IMR-90 (cell line): ENCODE measurements at regions not wholly inside any gene's neighbourhood (a gene's known extent, or its start where the extent isn't known, plus 50 kb on each side); places are given as distances from the start of the nearest gene placed in this dataset.

Experiments
- ATAC-seq: fragments of 200-7000 bp; cut with Tn5 transposase; 2 replicates; pipeline ENCODE4 v1.9.1; 2020; ENCODE audit warnings: low read depth, mild to moderate bottlenecking, moderate library complexity
- BruUV-seq: library from RNA; stranded (reverse); fragments of 400-500 nt; replicated peaks from 2 replicates; lab custom pipeline; 2021; lab: Mats Ljungman, UMichigan
- CTCF ChIA-PET: fragments of 300-600 bp; formaldehyde crosslinking; extraction: SDS; loops from one replicate; lab custom pipeline; 2021; ENCODE audit warnings: antibody characterized with exemption; lab: Yijun Ruan, JAX
- POLR2A ChIA-PET: fragments of 300-600 bp; sonication (Branson Sonifier 250); formaldehyde crosslinking; loops from one replicate; lab custom pipeline; 2022; ENCODE audit warnings: antibody characterized with exemption; ENCODE audit not compliant: unreplicated experiment; lab: Charles Lee
- DNase-seq: peaks from one replicate; pipeline ENCODE4 v3.0.0; 2013
- H2AFZ ChIP-seq: replicated peaks from 2 replicates; pipeline ENCODE3; 2013; ENCODE audit warnings: low read length, mild to moderate bottlenecking; ENCODE audit not compliant: poor library complexity
- H2AK5ac ChIP-seq: 2 replicates; pipeline ENCODE4 v1.6.1; 2013; ENCODE audit warnings: low read depth, low read length, inconsistent platforms
- H2AK9ac ChIP-seq: replicated peaks from 2 replicates; pipeline ENCODE3; 2013; ENCODE audit warnings: mild to moderate bottlenecking, low read depth, low read length, moderate library complexity; ENCODE audit not compliant: poor library complexity
- H2BK120ac ChIP-seq: 2 replicates; pipeline ENCODE4 v1.6.1; 2013; ENCODE audit warnings: low read depth, low read length, inconsistent platforms
- H2BK15ac ChIP-seq: 3 replicates; pipeline ENCODE4 v1.6.1; 2013; ENCODE audit warnings: low read depth, low read length, inconsistent platforms
- H2BK20ac ChIP-seq: 2 replicates; pipeline ENCODE4 v1.6.1; 2013; ENCODE audit warnings: low read depth, mild to moderate bottlenecking, inconsistent platforms, low read length, moderate library complexity
- H2BK5ac ChIP-seq: 2 replicates; pipeline ENCODE4 v1.6.1; 2013; ENCODE audit warnings: mild to moderate bottlenecking, low read depth, low read length, inconsistent platforms; ENCODE audit not compliant: poor library complexity, severe bottlenecking
- H3K14ac ChIP-seq: replicated peaks from 2 replicates; pipeline ENCODE4 v1.6.1; 2013; ENCODE audit warnings: low read depth, low read length, inconsistent platforms
- H3K18ac ChIP-seq: 2 replicates; pipeline ENCODE4 v1.6.1; 2013; ENCODE audit warnings: low read depth, low read length, control low read depth
- H3K23ac ChIP-seq: 2 replicates; pipeline ENCODE4 v1.6.1; 2013; ENCODE audit warnings: low read depth, low read length, inconsistent platforms
- H3K27ac ChIP-seq: 2 replicates; pipeline ENCODE4 v1.5.1; 2013; ENCODE audit warnings: mild to moderate bottlenecking, control low read depth, low read length; ENCODE audit not compliant: insufficient read depth
- H3K27me3 ChIP-seq: 2 replicates; pipeline ENCODE4 v1.6.1; 2013; ENCODE audit warnings: low read length; ENCODE audit not compliant: control insufficient read depth, insufficient read depth
- H3K36me3 ChIP-seq: 2 replicates; pipeline ENCODE4 v1.6.1; 2013; ENCODE audit warnings: low read length, mixed read lengths; ENCODE audit not compliant: control insufficient read depth, insufficient read depth
- H3K4ac ChIP-seq: 2 replicates; pipeline ENCODE4 v1.6.1; 2013; ENCODE audit warnings: low read depth, low read length, inconsistent platforms
- H3K4me1 ChIP-seq: 2 replicates; pipeline ENCODE4 v1.6.1; 2013; ENCODE audit warnings: low read length, mixed read lengths; ENCODE audit not compliant: control insufficient read depth, insufficient read depth
- H3K4me2 ChIP-seq: 2 replicates; pipeline ENCODE4 v1.6.1; 2013; ENCODE audit warnings: low read depth, mild to moderate bottlenecking, control low read depth, low read length, moderate library complexity
- H3K4me3 ChIP-seq: 2 replicates; pipeline ENCODE4 v1.5.1; 2013; ENCODE audit warnings: low read depth, mild to moderate bottlenecking, control low read depth, low read length, moderate library complexity; ENCODE audit not compliant: insufficient read depth
- H3K56ac ChIP-seq: 2 replicates; pipeline ENCODE4 v1.6.1; 2013; ENCODE audit warnings: low read length, inconsistent platforms; ENCODE audit not compliant: insufficient read depth; ENCODE audit errors: extremely low read depth
- H3K79me1 ChIP-seq, 2 experiments: 2 replicates each; pipeline ENCODE4 v1.6.1; 2013; ENCODE audit warnings: low read length in 2 of 2, inconsistent platforms in 1 of 2, low read depth in 1 of 2
- H3K9ac ChIP-seq: 2 replicates; pipeline ENCODE4 v1.6.1; 2013; ENCODE audit warnings: low read depth, low read length, control low read depth
- H3K9me1 ChIP-seq: 2 replicates; pipeline ENCODE4 v1.6.1; 2013; ENCODE audit warnings: low read length, inconsistent platforms; ENCODE audit not compliant: insufficient read depth
- H3K9me3 ChIP-seq: 2 replicates; pipeline ENCODE4 v1.6.1; 2013; ENCODE audit warnings: low read length; ENCODE audit not compliant: control insufficient read depth, insufficient read depth
- H4K20me1 ChIP-seq: 2 replicates; pipeline ENCODE4 v1.6.1; 2013; ENCODE audit warnings: low read length, inconsistent platforms; ENCODE audit not compliant: insufficient read depth
- H4K5ac ChIP-seq: 2 replicates; pipeline ENCODE4 v1.6.1; 2013; ENCODE audit warnings: mild to moderate bottlenecking, low read depth, low read length, control low read depth
- H4K8ac ChIP-seq, 2 experiments: 2 replicates each; pipeline ENCODE4 v1.6.1; 2013; ENCODE audit warnings: low read depth in 2 of 2, low read length in 2 of 2, control low read depth in 1 of 2, inconsistent platforms in 1 of 2
- H4K91ac ChIP-seq: 2 replicates; pipeline ENCODE4 v1.6.1; 2013; ENCODE audit warnings: low read depth, low read length, inconsistent platforms; ENCODE audit not compliant: insufficient read depth
- CEBPB ChIP-seq: IDR thresholded peaks from 2 replicates; pipeline ENCODE4 v1.6.1; 2012; ENCODE audit warnings: low read depth, low read length, improper control_type of control experiment
- CHD1 ChIP-seq: IDR thresholded peaks from 2 replicates; pipeline ENCODE4 v1.6.1; 2012; ENCODE audit warnings: low read depth, low read length, improper control_type of control experiment
- CTCF ChIP-seq: conservative IDR thresholded peaks from 2 replicates; pipeline ENCODE4 v1.5.1; 2012; ENCODE audit warnings: mild to moderate bottlenecking, low read depth, low read length, improper control_type of control experiment
- ELK1 ChIP-seq: fragments of 150-350 bp; IDR thresholded peaks from 2 replicates; pipeline ENCODE4 v1.6.1; 2016; ENCODE audit warnings: low read depth, mild to moderate bottlenecking, low read length, moderate library complexity, borderline replicate concordance
- FOS ChIP-seq: fragments of 150-350 bp; IDR thresholded peaks from 2 replicates; pipeline ENCODE4 v1.6.1; 2016; ENCODE audit warnings: low read depth, low read length
- MAZ ChIP-seq: IDR thresholded peaks from 2 replicates; pipeline ENCODE4 v1.6.1; 2012; ENCODE audit warnings: low read depth, mild to moderate bottlenecking, low read length, improper control_type of control experiment, moderate library complexity, borderline replicate concordance
- POLR2A ChIP-seq: IDR thresholded peaks from 2 replicates; pipeline ENCODE4 v1.6.1; 2012; ENCODE audit warnings: mild to moderate bottlenecking, low read depth, low read length
- RFX5 ChIP-seq: IDR thresholded peaks from 2 replicates; pipeline ENCODE4 v1.8.0; 2012; ENCODE audit warnings: low read depth, mild to moderate bottlenecking, low read length, moderate library complexity
- USF2 ChIP-seq: fragments of 150-350 bp; IDR thresholded peaks from 2 replicates; pipeline ENCODE4 v1.6.1; 2017; ENCODE audit warnings: mild to moderate bottlenecking, antibody characterized with exemption, low read length, low read depth
- WGBS, 2 experiments: methylation state at CpG; one replicate each; pipeline versions ENCODE4 v1.1.5 to v1.1.7; 2013; ENCODE audit warnings: missing lambda C conversion rate in 2 of 2; ENCODE audit not compliant: insufficient read length in 1 of 2; ENCODE audit errors: extremely low coverage in 2 of 2; 5-methylcytosine and 5-hydroxymethylcytosine counted together
- dilution Hi-C: fragments of 300-500 bp; cut with HindIII; formaldehyde crosslinking; loops from one replicate; pipeline ENCODE4 v1.14.3; 2018; ENCODE audit warnings: low sequenced_read_pairs; ENCODE audit not compliant: unreplicated experiment
- in situ Hi-C: fragments of 300-500 bp; cut with MboI; formaldehyde crosslinking; loops from 3 replicates; pipeline ENCODE4 v1.14.3; 2019; ENCODE audit warnings: low sequenced_read_pairs, inconsistent platforms, mixed read lengths
- intact Hi-C: fragments of 100-400 bp; cut with micrococcal nuclease; formaldehyde crosslinking; loops from 2 replicates; pipeline ENCODE4 v1.10.0; 2022

GRCh38 chr7:98488167-98488566 lies 87.3 kb upstream of the BAIAP2L1 start:
- intact Hi-C loops: no loop called here

More at GRCh38 chr7:98488167-98488566, 87.3 kb upstream of the BAIAP2L1 start:
- H2AFZ ChIP-seq: no peak overlapping the region
- no peaks in the 10 kb centered on the region for H3K27me3 ChIP-seq
- H4K20me1 ChIP-seq: no peaks in the 10 kb centered on the region
- H4K91ac ChIP-seq: no peak overlapping the region
- H3K9ac ChIP-seq: no peak overlapping the region
- no peak overlapping the region for H4K5ac ChIP-seq
- no peak overlapping the region for H3K4me3 ChIP-seq
- no TSS peak for BruUV-seq
- no peak overlapping the region for H2BK120ac ChIP-seq
- H3K9me3 ChIP-seq: peaks cover 27% of the 10 kb centered on the region; the same call in 1 of the 2 replicates
- POLR2A ChIA-PET: no interaction called here
- H3K36me3 ChIP-seq: no peaks in the 10 kb centered on the region
- in situ Hi-C loops: no loop called here
- H2BK15ac ChIP-seq: no peak overlapping the region
- H3K23ac ChIP-seq: no peak overlapping the region
- no CpG with 5 or more reads among the region's 7 CpGs for WGBS, 2 experiments
- no peak overlapping the region for H4K8ac ChIP-seq
- no peak for DNase-seq
- no peak overlapping the region for H2AK9ac ChIP-seq
- H3K4me1 ChIP-seq: no peaks in the 10 kb centered on the region
- H2BK20ac ChIP-seq: no peak overlapping the region
- no peak overlapping the region for H3K27ac ChIP-seq
- no peaks in the 10 kb centered on the region for H3K79me1 ChIP-seq
- H3K9me1 ChIP-seq: no peaks in the 10 kb centered on the region
- CTCF ChIA-PET: no interaction called here
- no peak for ATAC-seq
- H3K4ac ChIP-seq: no peak overlapping the region
- no peak overlapping the region for H3K14ac ChIP-seq
- TF ChIP-seq ELK1 (no peak), USF2 (no peak), POLR2A (no peak), CTCF (no peak), MAZ (no peak), FOS (no peak), CEBPB (no peak), CHD1 (no peak), RFX5 (no peak)
- dilution Hi-C loops: no loop called here
- H2BK5ac ChIP-seq: no peak overlapping the region
- no peak overlapping the region for H3K56ac ChIP-seq
- H2AK5ac ChIP-seq: no peak overlapping the region
- H3K18ac ChIP-seq: no peak overlapping the region
- H3K4me2 ChIP-seq: no peak overlapping the region
